NB4 (cell line): ENCODE measurements at regions not wholly inside any gene's neighbourhood (a gene's known extent, or its start where the extent isn't known, plus 50 kb on each side); places are given as distances from the start of the nearest gene placed in this dataset.
"Not testable (repeated sequence)": the region's sequence is repeated elsewhere in the genome, so short reads cannot be mapped to it uniquely, and the experiment has no call there.

ENCODE experiments used
- CTCF ChIP-seq: IDR thresholded peaks from one replicate; pipeline ENCODE4 v1.5.1; 2012; ENCODE audit warnings: low read depth, low read length
- MYC ChIP-seq: IDR thresholded peaks from 2 replicates; pipeline ENCODE4 v1.6.1; 2011; ENCODE audit warnings: low read depth, low read length
- POLR2A ChIP-seq: IDR thresholded peaks from 2 replicates; pipeline ENCODE4 v1.6.1; 2011; ENCODE audit warnings: mild to moderate bottlenecking; ENCODE audit not compliant: insufficient read length; ENCODE audit errors: extremely low read depth

- not testable (repeated sequence) for TF ChIP-seq CTCF, POLR2A, MYC
Observed at GRCh38 chr4:127277023-127277422, 355.7 kb upstream of the INTU start.
